Stimulated activated naive B cell treated with anti-CD40 and anti-IgM and Interleukin-4, amounts not matched to agents 10 μg/mL and 1 μg/mL and 100 μg/mL, for 72 hours (primary cell): ENCODE measurements at regions not wholly inside any gene's neighbourhood (a gene's known extent, or its start where the extent isn't known, plus 50 kb on each side); places are given as distances from the start of the nearest gene placed in this dataset.

Experiments
- ATAC-seq, 2 donors: fragments of 150-1000 bp; cut with Tn5 transposase; replicated peaks; 2 replicates each; pipeline ENCODE4 v1.10.0; 2021; ENCODE audit warnings: moderate library complexity in 1 of 2
- DNase-seq: peaks from one replicate; pipeline ENCODE4 v3.0.0; 2021
- H3K27ac Mint-ChIP-seq: one replicate; pipeline ENCODE4 v1.8.0; 2022; ENCODE audit warnings: mild to moderate bottlenecking, mixed read lengths
- H3K27me3 Mint-ChIP-seq, 2 donors: one replicate each; pipeline ENCODE4 v1.8.0; 2022; ENCODE audit warnings: mixed read lengths in 2 of 2
- H3K36me3 Mint-ChIP-seq, 2 donors: one replicate each; pipeline ENCODE4 v1.8.0; 2022; ENCODE audit warnings: mixed read lengths in 2 of 2, mild to moderate bottlenecking in 1 of 2
- H3K4me1 Mint-ChIP-seq, 2 donors: one replicate each; pipeline ENCODE4 v1.8.0; 2022; ENCODE audit warnings: mixed read lengths in 2 of 2, mild to moderate bottlenecking in 1 of 2
- H3K4me3 Mint-ChIP-seq, 2 donors: one replicate each; pipeline ENCODE4 v1.8.0; 2022; ENCODE audit warnings: mild to moderate bottlenecking in 2 of 2, mixed read lengths in 2 of 2, moderate library complexity in 1 of 2
- H3K9me3 Mint-ChIP-seq, 2 donors: one replicate each; pipeline ENCODE4 v1.8.0; 2022; ENCODE audit warnings: mixed read lengths in 2 of 2, mild to moderate bottlenecking in 1 of 2

- H3K4me3 Mint-ChIP-seq: no peak overlapping the region
- no peaks in the 10 kb centered on the region for H3K36me3 Mint-ChIP-seq
- DNase-seq (no peak), ATAC-seq (no peak)
- H3K27ac Mint-ChIP-seq: no peak overlapping the region
- no peaks in the 10 kb centered on the region for H3K4me1 Mint-ChIP-seq
- H3K9me3 Mint-ChIP-seq: peaks cover 0 to 3% of the 10 kb centered on the region in 2 donors
- H3K27me3 Mint-ChIP-seq: no peaks in the 10 kb centered on the region
Measured at GRCh38 chr16:5993356-5993755, 895.8 kb upstream of the EEF2KMT start.

GRCh38 chr16:5982979-5983378 lies 885.4 kb upstream of the EEF2KMT start:
- Mint-ChIP-seq H3K4me1 (no peaks in the 10 kb centered on the region), H3K36me3 (no peaks in the 10 kb centered on the region), H3K9me3 (no peaks in the 10 kb centered on the region), H3K27ac (no peak overlapping the region), H3K27me3 (no peaks in the 10 kb centered on the region), H3K4me3 (no peak overlapping the region)
- DNase-seq (no peak), ATAC-seq (no peak)

GRCh38 chr16:5979905-5980550 lies 882.4 kb upstream of the EEF2KMT start:
- Mint-ChIP-seq H3K4me1 (no peaks in the 10 kb centered on the region), H3K9me3 (no peaks in the 10 kb centered on the region), H3K4me3 (no peak overlapping the region), H3K36me3 (no peaks in the 10 kb centered on the region), H3K27me3 (no peaks in the 10 kb centered on the region), H3K27ac (no peak overlapping the region)
- ATAC-seq (no peak), DNase-seq (no peak)

- Mint-ChIP-seq H3K4me1 (no peaks in the 10 kb centered on the region), H3K27ac (no peak overlapping the region), H3K27me3 (no peaks in the 10 kb centered on the region), H3K4me3 (no peak overlapping the region), H3K36me3 (no peaks in the 10 kb centered on the region), H3K9me3 (peaks cover 0 to 2% of the 10 kb centered on the region in 2 donors)
- ATAC-seq: no peak
- DNase-seq: no peak
Measured at GRCh38 chr16:5977329-5977728, 879.7 kb upstream of the EEF2KMT start.

- Mint-ChIP-seq H3K27ac (no peak overlapping the region), H3K36me3 (no peaks in the 10 kb centered on the region), H3K4me1 (peaks cover 0 to 3% of the 10 kb centered on the region in 2 donors), H3K9me3 (peaks cover 8 to 12% of the 10 kb centered on the region in 2 donors), H3K27me3 (no peaks in the 10 kb centered on the region), H3K4me3 (no peak overlapping the region)
- ATAC-seq (no peak), DNase-seq (no peak)
Measured at GRCh38 chr16:5972747-5973146, 875.2 kb upstream of the EEF2KMT start.

GRCh38 chr16:5971924-5972323 lies 874.3 kb upstream of the EEF2KMT start:
- peaks cover 8 to 13% of the 10 kb centered on the region in 2 donors for H3K9me3 Mint-ChIP-seq
- H3K4me3 Mint-ChIP-seq: no peak overlapping the region
- no peaks in the 10 kb centered on the region for H3K27me3 Mint-ChIP-seq
- H3K4me1 Mint-ChIP-seq: peaks cover 0 to 3% of the 10 kb centered on the region in 2 donors
- ATAC-seq: no peak
- H3K36me3 Mint-ChIP-seq: no peaks in the 10 kb centered on the region
- DNase-seq: no peak
- H3K27ac Mint-ChIP-seq: no peak overlapping the region

GRCh38 chr16:5971106-5971505 lies 873.5 kb upstream of the EEF2KMT start:
- DNase-seq (no peak), ATAC-seq (no peak)
- H3K27me3 Mint-ChIP-seq: no peaks in the 10 kb centered on the region
- H3K4me1 Mint-ChIP-seq: peaks cover 0 to 3% of the 10 kb centered on the region in 2 donors
- H3K9me3 Mint-ChIP-seq: peaks cover 8 to 13% of the 10 kb centered on the region in 2 donors
- H3K4me3 Mint-ChIP-seq: no peak overlapping the region
- H3K36me3 Mint-ChIP-seq: no peaks in the 10 kb centered on the region
- no peak overlapping the region for H3K27ac Mint-ChIP-seq

GRCh38 chr16:5966004-5966403 lies 868.4 kb upstream of the EEF2KMT start:
- Mint-ChIP-seq H3K27me3 (no peaks in the 10 kb centered on the region), H3K27ac (no peak overlapping the region), H3K4me3 (no peak overlapping the region), H3K9me3 (peaks cover 12% of the 10 kb centered on the region in 2 donors), H3K36me3 (no peaks in the 10 kb centered on the region), H3K4me1 (peaks cover 0 to under 1% of the 10 kb centered on the region in 2 donors)
- no peak for ATAC-seq
- DNase-seq: no peak

GRCh38 chr16:5965321-5965720 lies 867.7 kb upstream of the EEF2KMT start:
- Mint-ChIP-seq H3K27me3 (no peaks in the 10 kb centered on the region), H3K4me1 (no peaks in the 10 kb centered on the region), H3K36me3 (no peaks in the 10 kb centered on the region), H3K27ac (no peak overlapping the region), H3K9me3 (peaks cover 10% of the 10 kb centered on the region in 2 donors), H3K4me3 (no peak overlapping the region)
- no peak for DNase-seq
- no peak for ATAC-seq

- Mint-ChIP-seq H3K4me1 (no peaks in the 10 kb centered on the region), H3K27me3 (no peaks in the 10 kb centered on the region), H3K4me3 (no peak overlapping the region), H3K27ac (no peak overlapping the region), H3K9me3 (peaks cover 2 to 9% of the 10 kb centered on the region in 2 donors), H3K36me3 (no peaks in the 10 kb centered on the region)
- DNase-seq (no peak), ATAC-seq (no peak)
Measured at GRCh38 chr16:5951486-5951885, 853.9 kb upstream of the EEF2KMT start.

GRCh38 chr16:5944971-5945370 lies 847.4 kb upstream of the EEF2KMT start:
- Mint-ChIP-seq H3K4me3 (no peak overlapping the region), H3K27ac (no peak overlapping the region), H3K4me1 (no peaks in the 10 kb centered on the region), H3K9me3 (peaks cover 5 to 12% of the 10 kb centered on the region in 2 donors), H3K36me3 (no peaks in the 10 kb centered on the region), H3K27me3 (no peaks in the 10 kb centered on the region)
- ATAC-seq: no peak
- DNase-seq: no peak

- H3K4me1 Mint-ChIP-seq: no peaks in the 10 kb centered on the region
- no peaks in the 10 kb centered on the region for H3K27me3 Mint-ChIP-seq
- H3K36me3 Mint-ChIP-seq: no peaks in the 10 kb centered on the region
- peaks cover 6 to 13% of the 10 kb centered on the region in 2 donors for H3K9me3 Mint-ChIP-seq
- H3K4me3 Mint-ChIP-seq: no peak overlapping the region
- DNase-seq (no peak), ATAC-seq (no peak)
- H3K27ac Mint-ChIP-seq: no peak overlapping the region
Measured at GRCh38 chr16:5938607-5939006, 841.0 kb upstream of the EEF2KMT start.

- ATAC-seq: no peak
Measured at GRCh38 chr16:5932906-5933305, 835.3 kb upstream of the EEF2KMT start.

GRCh38 chr16:5928476-5929065 lies 831.0 kb upstream of the EEF2KMT start:
- Mint-ChIP-seq H3K9me3 (peaks cover 5 to 11% of the 10 kb centered on the region in 2 donors), H3K36me3 (no peaks in the 10 kb centered on the region), H3K27me3 (no peaks in the 10 kb centered on the region), H3K4me3 (no peak overlapping the region), H3K4me1 (no peaks in the 10 kb centered on the region), H3K27ac (no peak overlapping the region)
- DNase-seq (no peak), ATAC-seq (no peak)

More at GRCh38 chr16:5932906-5933305, 835.3 kb upstream of the EEF2KMT start:
- H3K4me1 Mint-ChIP-seq: no peaks in the 10 kb centered on the region
- H3K27ac Mint-ChIP-seq: no peak overlapping the region
- no peaks in the 10 kb centered on the region for H3K27me3 Mint-ChIP-seq
- DNase-seq: no peak
- H3K4me3 Mint-ChIP-seq: no peak overlapping the region
- H3K9me3 Mint-ChIP-seq: peaks cover 10 to 15% of the 10 kb centered on the region in 2 donors
- H3K36me3 Mint-ChIP-seq: no peaks in the 10 kb centered on the region

- H3K36me3 Mint-ChIP-seq: no peaks in the 10 kb centered on the region
- H3K9me3 Mint-ChIP-seq: peaks cover 11 to 12% of the 10 kb centered on the region in 2 donors
- no peak overlapping the region for H3K4me3 Mint-ChIP-seq
- peaks cover 0 to 2% of the 10 kb centered on the region in 2 donors for H3K4me1 Mint-ChIP-seq
- no peak for DNase-seq
- no peak overlapping the region for H3K27ac Mint-ChIP-seq
- H3K27me3 Mint-ChIP-seq: no peaks in the 10 kb centered on the region
- ATAC-seq: no peak
Measured at GRCh38 chr16:5925850-5926249, 828.3 kb upstream of the EEF2KMT start.
